PC-3 (cell line): ENCODE measurements at regions not wholly inside any gene's neighbourhood (a gene's known extent, or its start where the extent isn't known, plus 50 kb on each side); places are given as distances from the start of the nearest gene placed in this dataset.

Experiments used
- CTCF ChIP-seq: fragments of 300-600 bp; sonication (generic); conservative IDR thresholded peaks from 2 replicates; pipeline ENCODE4 v1.5.1; 2017; ENCODE audit warnings: antibody characterized with exemption, low read depth, mild to moderate bottlenecking, low read length
- EZH2 ChIP-seq: fragments of 300-600 bp; sonication (generic); IDR thresholded peaks from one replicate; pipeline ENCODE4 v1.6.1; 2017; ENCODE audit warnings: antibody characterized with exemption, mild to moderate bottlenecking, low read length; ENCODE audit not compliant: unreplicated experiment

- TF ChIP-seq EZH2 (no peak), CTCF (no peak)
Measured at GRCh38 chr13:30552567-30552966, 65.2 kb upstream of the USPL1 start.
